Mucosa of descending colon (tissue), 3 donors: ENCODE measurements at regions not wholly inside any gene's neighbourhood (a gene's known extent, or its start where the extent isn't known, plus 50 kb on each side); places are given as distances from the start of the nearest gene placed in this dataset.
"Not testable (repeated sequence)": the region's sequence is repeated elsewhere in the genome, so short reads cannot be mapped to it uniquely, and the experiment has no call there.

ENCODE experiments used
- ATAC-seq: fragments of 200-7000 bp; cut with Tn5 transposase; one replicate; pipeline ENCODE4 v1.9.1; 2020; ENCODE audit warnings: mild to moderate bottlenecking, moderate library complexity
- DNase-seq, 3 donors: peaks; one replicate each; pipeline ENCODE4 v3.0.0-alpha.2; 2020
- H3K36me3 ChIP-seq: fragments of 200-600 bp; one replicate; pipeline ENCODE4 v1.8.0; 2021; ENCODE audit warnings: low read depth, mild to moderate bottlenecking
- H3K4me1 ChIP-seq: fragments of 200-600 bp; one replicate; pipeline ENCODE4 v1.8.0; 2021; ENCODE audit warnings: low read depth, mild to moderate bottlenecking
- H3K4me3 ChIP-seq: fragments of 200-600 bp; one replicate; pipeline ENCODE4 v1.8.0; 2021; ENCODE audit warnings: mild to moderate bottlenecking
- H3K9me3 ChIP-seq: fragments of 200-600 bp; one replicate; pipeline ENCODE4 v1.8.0; 2021; ENCODE audit warnings: mild to moderate bottlenecking
- intact Hi-C, 2 donors: fragments of 100-400 bp; cut with DNase I in 1 of 2; cut with micrococcal nuclease in 1 of 2; formaldehyde crosslinking; loops; one replicate each; pipeline versions ENCODE4 v1.11.0 to v1.11.1; 2022; cut with DNase I, micrococcal nuclease
- TF ChIP-seq, protein P1 (sequence below): fragments of 200-600 bp; IDR thresholded peaks from one replicate; pipeline ENCODE4 v1.8.0; 2022; ENCODE audit warnings: antibody characterized with exemption, mild to moderate bottlenecking
- donor health status: DM: no; HTN: no; CAD: no; lungs with moderate emphysema.
- donor health status: DM: no; HTN: no; CAD: no.
- donor health status: DM: no; HTN: yes; CAD: no.

DNA sequence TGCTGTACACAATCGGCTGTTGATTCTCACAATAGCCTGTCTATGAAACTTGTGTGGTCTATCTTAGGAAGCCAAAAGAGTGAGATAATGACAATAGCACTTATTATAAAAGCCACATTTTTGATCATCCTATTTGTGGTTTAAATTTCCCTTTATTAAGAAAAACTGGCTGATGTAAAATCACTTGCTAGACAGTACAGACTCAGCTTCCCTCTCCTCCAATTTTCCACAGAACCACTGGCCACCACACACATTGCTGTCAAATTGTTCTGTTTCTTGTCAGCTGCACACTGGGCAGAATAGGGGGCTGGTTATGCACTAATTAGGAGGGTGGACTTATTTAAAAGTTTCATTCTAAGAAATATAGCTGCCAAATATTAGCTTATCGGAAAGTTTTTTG, 425.9 kb downstream of the EPHA3 start:
- ATAC-seq (no peak), DNase-seq (no peak)
- intact Hi-C loops: no loop called here
- Histone ChIP-seq H3K9me3 (no peaks in the 10 kb centered on the region), H3K4me3 (no peak overlapping the region), H3K4me1 (no peaks in the 10 kb centered on the region), H3K36me3 (no peaks in the 10 kb centered on the region)
- TF ChIP-seq, protein P1, sequence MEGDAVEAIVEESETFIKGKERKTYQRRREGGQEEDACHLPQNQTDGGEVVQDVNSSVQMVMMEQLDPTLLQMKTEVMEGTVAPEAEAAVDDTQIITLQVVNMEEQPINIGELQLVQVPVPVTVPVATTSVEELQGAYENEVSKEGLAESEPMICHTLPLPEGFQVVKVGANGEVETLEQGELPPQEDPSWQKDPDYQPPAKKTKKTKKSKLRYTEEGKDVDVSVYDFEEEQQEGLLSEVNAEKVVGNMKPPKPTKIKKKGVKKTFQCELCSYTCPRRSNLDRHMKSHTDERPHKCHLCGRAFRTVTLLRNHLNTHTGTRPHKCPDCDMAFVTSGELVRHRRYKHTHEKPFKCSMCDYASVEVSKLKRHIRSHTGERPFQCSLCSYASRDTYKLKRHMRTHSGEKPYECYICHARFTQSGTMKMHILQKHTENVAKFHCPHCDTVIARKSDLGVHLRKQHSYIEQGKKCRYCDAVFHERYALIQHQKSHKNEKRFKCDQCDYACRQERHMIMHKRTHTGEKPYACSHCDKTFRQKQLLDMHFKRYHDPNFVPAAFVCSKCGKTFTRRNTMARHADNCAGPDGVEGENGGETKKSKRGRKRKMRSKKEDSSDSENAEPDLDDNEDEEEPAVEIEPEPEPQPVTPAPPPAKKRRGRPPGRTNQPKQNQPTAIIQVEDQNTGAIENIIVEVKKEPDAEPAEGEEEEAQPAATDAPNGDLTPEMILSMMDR: no peak

DNA sequence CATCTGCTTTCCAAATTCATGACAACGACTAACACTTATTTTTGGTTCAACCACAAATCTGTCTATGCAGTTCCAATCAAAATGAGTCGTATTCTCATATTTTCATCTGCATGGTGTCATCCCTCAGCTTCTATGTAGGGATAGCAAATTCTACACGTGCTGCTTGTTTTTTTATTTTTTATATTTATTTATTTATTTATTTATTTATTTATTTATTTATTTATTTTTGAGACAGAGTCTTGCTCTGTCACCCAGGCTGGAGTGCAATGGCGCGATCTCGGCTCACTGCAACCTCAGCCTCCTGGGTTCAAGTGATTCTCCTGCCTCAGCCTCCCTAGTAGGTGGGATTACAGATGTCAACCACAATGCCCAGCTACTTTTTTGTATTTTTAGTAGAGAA, 447.2 kb downstream of the EPHA3 start:
- H3K4me1 ChIP-seq, ATAC-seq, intact Hi-C loops, DNase-seq, H3K9me3 ChIP-seq, H3K4me3 ChIP-seq, H3K36me3 ChIP-seq: not testable (repeated sequence)

DNA sequence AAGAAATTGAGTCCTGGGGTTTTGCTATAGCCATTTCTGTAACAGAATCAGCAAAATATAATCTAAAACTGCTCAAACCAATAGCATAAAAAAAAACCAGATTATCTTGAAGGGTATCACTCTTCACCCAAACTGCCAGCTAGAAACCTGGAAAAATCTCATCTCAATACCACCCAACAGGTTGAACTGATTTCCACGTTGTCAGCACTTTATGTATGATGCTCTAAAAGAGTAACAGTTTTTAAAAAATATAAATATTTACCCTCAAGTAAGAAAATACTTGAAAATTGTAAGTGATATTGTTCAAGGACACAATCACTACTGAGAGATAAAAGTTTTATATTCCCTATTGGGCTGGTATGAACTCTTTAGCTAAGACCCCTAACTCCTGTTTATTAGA, 451.3 kb downstream of the EPHA3 start:
- DNase-seq (no peak), ATAC-seq (no peak)
- H3K9me3 ChIP-seq: no peaks in the 10 kb centered on the region
- intact Hi-C loops: no loop called here
- H3K36me3 ChIP-seq: no peaks in the 10 kb centered on the region
- no peaks in the 10 kb centered on the region for H3K4me1 ChIP-seq
- TF ChIP-seq, protein P1: no peak
- H3K4me3 ChIP-seq: no peak overlapping the region

DNA sequence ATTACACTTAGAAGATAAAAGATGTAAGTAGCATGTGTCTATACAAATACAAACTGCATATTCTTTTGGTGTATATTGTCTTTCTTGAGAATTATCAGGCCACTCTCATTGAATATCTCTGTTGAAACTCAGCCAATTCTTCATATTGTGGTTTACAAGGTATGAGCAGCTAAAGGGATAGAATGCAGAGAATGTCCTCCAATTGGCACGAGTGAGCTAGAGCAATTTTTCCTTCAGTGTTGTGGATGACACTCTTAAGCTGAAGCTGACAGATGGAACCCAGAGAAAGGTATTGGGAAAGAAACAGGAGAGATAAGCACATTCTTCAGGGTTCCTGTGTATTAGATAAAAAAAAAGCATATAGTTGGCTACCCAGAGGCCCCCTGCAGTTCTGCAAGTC, 453.1 kb downstream of the EPHA3 start:
- intact Hi-C loops: no loop called here
- no peak overlapping the region for H3K4me3 ChIP-seq

DNA sequence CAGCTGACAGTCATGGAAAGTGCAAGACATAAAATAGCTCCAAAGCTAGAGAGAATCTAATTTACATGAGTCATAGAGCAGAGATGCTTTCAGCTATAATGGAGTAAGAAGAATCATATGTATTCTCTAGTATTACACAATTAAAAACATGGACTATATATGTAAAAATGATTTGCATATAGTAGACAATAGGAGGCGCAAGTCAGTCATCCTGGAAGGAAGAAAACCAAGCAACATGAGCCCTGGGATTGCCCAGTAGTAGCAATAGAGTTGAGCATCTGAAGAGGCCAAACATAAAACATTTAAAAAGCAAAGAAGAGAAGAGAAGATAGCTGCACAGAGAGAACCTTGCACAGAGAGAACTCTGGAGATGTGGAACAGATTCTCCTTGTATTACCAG, 455.0 kb downstream of the EPHA3 start:
- ATAC-seq: no peak

More for the DNA sequence above, 453.1 kb downstream of the EPHA3 start:
- TF ChIP-seq, protein P1: no peak
- ATAC-seq: no peak
- no peaks in the 10 kb centered on the region for H3K4me1 ChIP-seq
- no peaks in the 10 kb centered on the region for H3K9me3 ChIP-seq
- DNase-seq: no peak
- no peaks in the 10 kb centered on the region for H3K36me3 ChIP-seq

DNA sequence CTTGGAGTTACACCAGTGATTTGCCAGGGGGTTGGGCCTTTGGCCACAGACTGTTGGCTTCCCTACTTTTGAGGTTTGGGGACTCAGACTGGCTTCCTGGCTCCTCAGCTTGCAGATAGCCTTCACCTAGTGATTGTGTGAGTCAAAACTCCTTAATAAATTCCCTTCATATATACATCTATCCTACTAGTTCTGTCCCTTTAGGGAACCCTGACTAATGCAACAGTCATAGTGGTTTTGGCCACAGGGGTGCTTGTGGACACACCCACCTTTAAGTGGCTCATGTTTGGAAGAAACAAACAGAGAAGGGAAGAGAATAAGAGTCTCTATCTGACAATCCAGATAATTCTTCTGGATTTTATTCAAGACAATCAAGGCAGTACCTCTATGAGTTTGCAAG, 457.7 kb downstream of the EPHA3 start:
- TF ChIP-seq, protein P1: no peak
- DNase-seq: no peak
- Histone ChIP-seq H3K4me1 (no peaks in the 10 kb centered on the region), H3K4me3 (no peak overlapping the region), H3K36me3 (no peaks in the 10 kb centered on the region), H3K9me3 (no peaks in the 10 kb centered on the region)
- intact Hi-C loops: no loop called here
- ATAC-seq: no peak

More for the DNA sequence above, 455.0 kb downstream of the EPHA3 start:
- TF ChIP-seq, protein P1: no peak
- no peaks in the 10 kb centered on the region for H3K9me3 ChIP-seq
- H3K4me1 ChIP-seq: no peaks in the 10 kb centered on the region
- intact Hi-C loops: no loop called here
- H3K36me3 ChIP-seq: no peaks in the 10 kb centered on the region
- H3K4me3 ChIP-seq: no peak overlapping the region
- DNase-seq: no peak
